Fibroblast of lung (primary cell): ENCODE measurements at regions not wholly inside any gene's neighbourhood (a gene's known extent, or its start where the extent isn't known, plus 50 kb on each side); places are given as distances from the start of the nearest gene placed in this dataset.

ENCODE experiments used
- DNase-seq, 2 donors: peaks; one replicate each; pipeline versions ENCODE4 v3.0.0 to v3.0.0-alpha.2; 2010; ENCODE audit warnings: low read depth in 2 of 2
- H2AFZ ChIP-seq: 2 replicates; pipeline ENCODE4 v1.5.1; 2012; ENCODE audit warnings: low read length, control low read depth, inconsistent platforms
- H3K27ac ChIP-seq: 2 replicates; pipeline ENCODE4 v1.5.1; 2011; ENCODE audit warnings: low read length, control low read depth; ENCODE audit not compliant: insufficient read depth
- H3K27me3 ChIP-seq: 2 replicates; pipeline ENCODE4 v1.5.1; 2011; ENCODE audit warnings: mild to moderate bottlenecking, low read length; ENCODE audit not compliant: control insufficient read depth, insufficient read depth
- H3K36me3 ChIP-seq: 2 replicates; pipeline ENCODE4 v1.5.1; 2011; ENCODE audit warnings: low read length; ENCODE audit not compliant: control insufficient read depth, insufficient read depth
- H3K4me1 ChIP-seq: 2 replicates; pipeline ENCODE4 v1.5.1; 2011; ENCODE audit warnings: low read length; ENCODE audit not compliant: control insufficient read depth, insufficient read depth; ENCODE audit errors: extremely low read depth
- H3K4me2 ChIP-seq: 2 replicates; pipeline ENCODE4 v1.5.1; 2011; ENCODE audit warnings: low read length, control low read depth; ENCODE audit not compliant: insufficient read depth; ENCODE audit errors: extremely low read depth
- H3K4me3 ChIP-seq, 4 experiments: fragments of 200-600 bp in 1 of 4; sonication (generic) in 1 of 4; replicated peaks in 1 of 4; 2 replicates each; pipeline ENCODE4 v1.5.1; 2011 to 2016; ENCODE audit warnings: low read length in 4 of 4, low read depth in 3 of 4, mild to moderate bottlenecking in 3 of 4, control low read depth in 2 of 4, inconsistent platforms in 1 of 4, mixed read lengths in 1 of 4; ENCODE audit not compliant: insufficient read depth in 1 of 4; ENCODE audit errors: control extremely low read depth in 1 of 4
- H3K79me2 ChIP-seq: 2 replicates; pipeline ENCODE4 v1.5.1; 2012; ENCODE audit warnings: mild to moderate bottlenecking, low read length, inconsistent platforms; ENCODE audit not compliant: control insufficient read depth, insufficient read depth
- H3K9ac ChIP-seq: 2 replicates; pipeline ENCODE4 v1.5.1; 2011; ENCODE audit warnings: mild to moderate bottlenecking, low read length, control low read depth; ENCODE audit not compliant: insufficient read depth
- H3K9me3 ChIP-seq: 2 replicates; pipeline ENCODE4 v1.5.1; 2012; ENCODE audit warnings: low read depth, low read length; ENCODE audit not compliant: control insufficient read depth, insufficient read depth
- H4K20me1 ChIP-seq: 2 replicates; pipeline ENCODE4 v1.5.1; 2011; ENCODE audit warnings: low read length; ENCODE audit not compliant: control insufficient read depth, insufficient read depth; ENCODE audit errors: extremely low read depth
- CTCF ChIP-seq, 2 donors: IDR thresholded peaks in 1 of 2; conservative IDR thresholded peaks in 1 of 2; 1 replicate in 1 of 2; 2 replicates in 1 of 2; pipeline ENCODE4 v1.5.1; 2011 to 2012; ENCODE audit warnings: low read length in 2 of 2, control low read depth in 1 of 2, inconsistent platforms in 1 of 2, low read depth in 1 of 2, mild to moderate bottlenecking in 1 of 2
- EZH2 ChIP-seq: IDR thresholded peaks from 2 replicates; pipeline ENCODE4 v1.5.1; 2012; ENCODE audit warnings: low read length, control low read depth, mild to moderate bottlenecking; ENCODE audit errors: missing control alignments

GRCh38 chr6:18823782-18824386, 436.7 kb downstream of the RNF144B start:
- H2AFZ ChIP-seq = no peak overlapping the region
- H3K27me3 ChIP-seq = no peaks in the 10 kb centered on the region
- H3K4me3 ChIP-seq = no peak overlapping the region
- H3K27ac ChIP-seq = no peak overlapping the region
- no peaks in the 10 kb centered on the region for H3K9me3 ChIP-seq
- no peaks in the 10 kb centered on the region for H4K20me1 ChIP-seq
- H3K79me2 ChIP-seq = no peaks in the 10 kb centered on the region
- no peak overlapping the region for H3K4me2 ChIP-seq
- no peak for TF ChIP-seq EZH2
- TF ChIP-seq CTCF (conservative IDR thresholded peaks at IDR 0.05 in 1 of 2, IDR thresholded peaks at IDR 0.05 in 1 of 2; ENCODE audit: low read depth in 1 of 2, low read length in 2 of 2) = peak; percentile 26 to 45
- H3K36me3 ChIP-seq = no peaks in the 10 kb centered on the region
- peak; percentile 1 to 18 for DNase-seq
- H3K9ac ChIP-seq = no peak overlapping the region
- no peaks in the 10 kb centered on the region for H3K4me1 ChIP-seq

- H3K4me1 ChIP-seq = no peaks in the 10 kb centered on the region
- no peaks in the 10 kb centered on the region for H3K36me3 ChIP-seq
- no peak overlapping the region for H2AFZ ChIP-seq
- H3K27me3 ChIP-seq = no peaks in the 10 kb centered on the region
- no peak for DNase-seq
- no peaks in the 10 kb centered on the region for H4K20me1 ChIP-seq
- H3K9me3 ChIP-seq = no peaks in the 10 kb centered on the region
- no peak overlapping the region for H3K4me3 ChIP-seq
- no peak overlapping the region for H3K4me2 ChIP-seq
- no peaks in the 10 kb centered on the region for H3K79me2 ChIP-seq
- TF ChIP-seq CTCF (conservative IDR thresholded peaks at IDR 0.05 in 1 of 2, IDR thresholded peaks at IDR 0.05 in 1 of 2; ENCODE audit: low read depth in 1 of 2, low read length in 2 of 2) = no peak
- no peak for TF ChIP-seq EZH2
- H3K27ac ChIP-seq = no peak overlapping the region
- no peak overlapping the region for H3K9ac ChIP-seq
These were observed 442.2 kb downstream of the RNF144B start for GRCh38 chr6:18829272-18829870.

- no peaks in the 10 kb centered on the region for H3K27me3 ChIP-seq
- no peak overlapping the region for H3K4me2 ChIP-seq
- H3K4me1 ChIP-seq = no peaks in the 10 kb centered on the region
- no peak overlapping the region for H3K27ac ChIP-seq
- H3K36me3 ChIP-seq = no peaks in the 10 kb centered on the region
- H3K9ac ChIP-seq = no peak overlapping the region
- H4K20me1 ChIP-seq = no peaks in the 10 kb centered on the region
- TF ChIP-seq EZH2 = no peak
- no peak for TF ChIP-seq CTCF (conservative IDR thresholded peaks at IDR 0.05 in 1 of 2, IDR thresholded peaks at IDR 0.05 in 1 of 2; ENCODE audit: low read depth in 1 of 2, low read length in 2 of 2)
- no peak overlapping the region for H3K4me3 ChIP-seq
- no peak for DNase-seq
- H3K9me3 ChIP-seq = no peaks in the 10 kb centered on the region
- no peaks in the 10 kb centered on the region for H3K79me2 ChIP-seq
- H2AFZ ChIP-seq = no peak overlapping the region
These were observed 448.8 kb downstream of the RNF144B start for GRCh38 chr6:18835976-18836375.
